ENCODE measurements at regions not wholly inside any gene's neighbourhood (a gene's known extent, or its start where the extent isn't known, plus 50 kb on each side); places are given as distances from the start of the nearest gene placed in this dataset.

- TF ChIP-seq, protein P1, sequence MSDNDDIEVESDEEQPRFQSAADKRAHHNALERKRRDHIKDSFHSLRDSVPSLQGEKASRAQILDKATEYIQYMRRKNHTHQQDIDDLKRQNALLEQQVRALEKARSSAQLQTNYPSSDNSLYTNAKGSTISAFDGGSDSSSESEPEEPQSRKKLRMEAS (IDR thresholded peaks at IDR 0.05) = no peak
- TF ChIP-seq FOXM1 (IDR thresholded peaks at IDR 0.05; ENCODE audit: borderline replicate concordance, low read depth) = no peak
- no peak for TF ChIP-seq CEBPB (IDR thresholded peaks at IDR 0.05)
- TF ChIP-seq, protein P2, sequence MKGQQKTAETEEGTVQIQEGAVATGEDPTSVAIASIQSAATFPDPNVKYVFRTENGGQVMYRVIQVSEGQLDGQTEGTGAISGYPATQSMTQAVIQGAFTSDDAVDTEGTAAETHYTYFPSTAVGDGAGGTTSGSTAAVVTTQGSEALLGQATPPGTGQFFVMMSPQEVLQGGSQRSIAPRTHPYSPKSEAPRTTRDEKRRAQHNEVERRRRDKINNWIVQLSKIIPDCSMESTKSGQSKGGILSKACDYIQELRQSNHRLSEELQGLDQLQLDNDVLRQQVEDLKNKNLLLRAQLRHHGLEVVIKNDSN (IDR thresholded peaks at IDR 0.05) = no peak
- TF ChIP-seq, protein P3, sequence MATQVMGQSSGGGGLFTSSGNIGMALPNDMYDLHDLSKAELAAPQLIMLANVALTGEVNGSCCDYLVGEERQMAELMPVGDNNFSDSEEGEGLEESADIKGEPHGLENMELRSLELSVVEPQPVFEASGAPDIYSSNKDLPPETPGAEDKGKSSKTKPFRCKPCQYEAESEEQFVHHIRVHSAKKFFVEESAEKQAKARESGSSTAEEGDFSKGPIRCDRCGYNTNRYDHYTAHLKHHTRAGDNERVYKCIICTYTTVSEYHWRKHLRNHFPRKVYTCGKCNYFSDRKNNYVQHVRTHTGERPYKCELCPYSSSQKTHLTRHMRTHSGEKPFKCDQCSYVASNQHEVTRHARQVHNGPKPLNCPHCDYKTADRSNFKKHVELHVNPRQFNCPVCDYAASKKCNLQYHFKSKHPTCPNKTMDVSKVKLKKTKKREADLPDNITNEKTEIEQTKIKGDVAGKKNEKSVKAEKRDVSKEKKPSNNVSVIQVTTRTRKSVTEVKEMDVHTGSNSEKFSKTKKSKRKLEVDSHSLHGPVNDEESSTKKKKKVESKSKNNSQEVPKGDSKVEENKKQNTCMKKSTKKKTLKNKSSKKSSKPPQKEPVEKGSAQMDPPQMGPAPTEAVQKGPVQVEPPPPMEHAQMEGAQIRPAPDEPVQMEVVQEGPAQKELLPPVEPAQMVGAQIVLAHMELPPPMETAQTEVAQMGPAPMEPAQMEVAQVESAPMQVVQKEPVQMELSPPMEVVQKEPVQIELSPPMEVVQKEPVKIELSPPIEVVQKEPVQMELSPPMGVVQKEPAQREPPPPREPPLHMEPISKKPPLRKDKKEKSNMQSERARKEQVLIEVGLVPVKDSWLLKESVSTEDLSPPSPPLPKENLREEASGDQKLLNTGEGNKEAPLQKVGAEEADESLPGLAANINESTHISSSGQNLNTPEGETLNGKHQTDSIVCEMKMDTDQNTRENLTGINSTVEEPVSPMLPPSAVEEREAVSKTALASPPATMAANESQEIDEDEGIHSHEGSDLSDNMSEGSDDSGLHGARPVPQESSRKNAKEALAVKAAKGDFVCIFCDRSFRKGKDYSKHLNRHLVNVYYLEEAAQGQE (IDR thresholded peaks at IDR 0.05; ENCODE audit: low read depth) = no peak
- TF ChIP-seq TCF12 (IDR thresholded peaks at IDR 0.05; ENCODE audit: low read depth) = no peak
- TF ChIP-seq TAF1 (IDR thresholded peaks at IDR 0.05; ENCODE audit: low read depth) = no peak
- no peak for TF ChIP-seq TEAD4 (IDR thresholded peaks at IDR 0.05)
- no peak for TF ChIP-seq YY1 (IDR thresholded peaks at IDR 0.05; ENCODE audit: low read depth)
- TF ChIP-seq EGR1 (IDR thresholded peaks at IDR 0.05) = no peak
- no peak for TF ChIP-seq ZBTB7A (IDR thresholded peaks at IDR 0.05; ENCODE audit: low read depth)
- no peak for TF ChIP-seq EP300 (IDR thresholded peaks at IDR 0.05; ENCODE audit: borderline replicate concordance)
- no peak for TF ChIP-seq NFIC (IDR thresholded peaks at IDR 0.05)
Observed at GRCh38 chr12:115574826-115575225, 702.7 kb downstream of the MED13L start.
